ENCODE measurements at regions not wholly inside any gene's neighbourhood (a gene's known extent, or its start where the extent isn't known, plus 50 kb on each side); places are given as distances from the start of the nearest gene placed in this dataset.

GRCh38 chr18:28984731-28985130 lies 807.8 kb upstream of the CDH2 start:
- Mint-ChIP-seq H3K36me3 (no peaks in the 10 kb centered on the region), H3K9me3 (peaks cover 3% of the 10 kb centered on the region), H3K27ac (no peak overlapping the region), H3K4me1 (no peaks in the 10 kb centered on the region), H3K27me3 (no peaks in the 10 kb centered on the region), H3K4me3 (no peak overlapping the region)
- ATAC-seq = no peak

- Mint-ChIP-seq H3K4me3 (no peak overlapping the region), H3K9me3 (peaks cover 7% of the 10 kb centered on the region), H3K4me1 (no peaks in the 10 kb centered on the region), H3K36me3 (no peaks in the 10 kb centered on the region), H3K27ac (no peak overlapping the region), H3K27me3 (no peaks in the 10 kb centered on the region)
- ATAC-seq = no peak
Observed at GRCh38 chr18:28974504-28974903, 797.6 kb upstream of the CDH2 start.

GRCh38 chr18:28973324-28973723 lies 796.4 kb upstream of the CDH2 start:
- Mint-ChIP-seq H3K36me3 (no peaks in the 10 kb centered on the region), H3K27ac (no peak overlapping the region), H3K27me3 (no peaks in the 10 kb centered on the region), H3K4me3 (no peak overlapping the region), H3K4me1 (no peaks in the 10 kb centered on the region), H3K9me3 (peaks cover 7% of the 10 kb centered on the region)
- ATAC-seq = no peak

DNA sequence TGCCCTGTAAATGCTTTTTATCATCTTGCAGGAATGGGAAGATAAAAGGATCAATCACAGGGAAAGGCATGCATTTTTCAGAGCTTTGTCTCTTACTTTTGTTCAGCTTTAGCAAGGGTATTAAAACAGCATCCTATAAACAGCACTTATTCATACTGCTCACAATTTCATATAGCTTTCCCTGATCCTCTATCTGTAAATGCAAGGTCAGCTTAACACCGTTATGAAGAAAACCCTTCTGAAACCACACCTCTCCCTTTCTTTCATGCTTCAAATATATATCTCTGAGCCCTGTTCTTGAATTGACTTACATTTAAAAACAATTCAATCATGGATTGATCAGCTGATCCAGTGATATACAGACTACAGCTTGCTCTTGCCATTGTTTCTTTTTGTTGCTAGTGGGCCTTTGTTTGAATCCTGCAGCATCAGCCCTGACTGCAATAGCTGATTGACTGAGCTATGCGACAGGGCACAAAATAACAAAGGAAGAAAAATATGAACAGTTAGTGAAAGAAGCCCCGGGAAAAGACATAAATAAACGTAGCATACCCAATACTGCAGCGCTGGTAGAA lies 795.5 kb upstream of the CDH2 start:
- no peaks in the 10 kb centered on the region for H3K36me3 Mint-ChIP-seq
- H3K4me3 Mint-ChIP-seq = no peak overlapping the region
- peaks cover 7% of the 10 kb centered on the region for H3K9me3 Mint-ChIP-seq
- ATAC-seq = no peak
- no peaks in the 10 kb centered on the region for H3K27me3 Mint-ChIP-seq
- no peak overlapping the region for H3K27ac Mint-ChIP-seq
- no peaks in the 10 kb centered on the region for H3K4me1 Mint-ChIP-seq

DNA sequence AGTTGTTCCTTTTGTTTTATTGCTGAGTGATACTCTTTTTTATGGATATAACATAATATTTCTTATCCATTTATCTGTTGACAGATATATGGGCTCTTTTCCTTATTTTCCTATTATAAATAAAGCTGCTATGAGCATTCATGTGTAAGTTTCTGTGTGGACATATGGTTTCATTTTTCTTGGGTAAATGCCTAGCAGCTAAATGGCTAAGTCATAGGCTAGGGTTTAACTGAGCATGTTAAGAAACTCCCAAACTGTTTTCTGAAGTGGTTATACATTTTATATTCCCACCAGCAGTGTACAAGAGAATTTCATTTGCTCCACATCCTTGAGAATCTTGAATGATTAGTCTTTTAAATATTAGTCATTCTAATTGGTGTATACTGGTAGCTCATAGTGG lies 786.6 kb upstream of the CDH2 start:
- no peak for ATAC-seq
- no peak overlapping the region for H3K4me3 Mint-ChIP-seq
- no peak overlapping the region for H3K27ac Mint-ChIP-seq
- H3K36me3 Mint-ChIP-seq = no peaks in the 10 kb centered on the region
- no peaks in the 10 kb centered on the region for H3K27me3 Mint-ChIP-seq
- H3K4me1 Mint-ChIP-seq = no peaks in the 10 kb centered on the region
- H3K9me3 Mint-ChIP-seq = peaks cover 3% of the 10 kb centered on the region

GRCh38 chr18:28961669-28962228 lies 784.8 kb upstream of the CDH2 start:
- ATAC-seq = no peak
- Mint-ChIP-seq H3K4me3 (no peak overlapping the region), H3K9me3 (peaks cover 3% of the 10 kb centered on the region), H3K36me3 (no peaks in the 10 kb centered on the region), H3K27ac (no peak overlapping the region), H3K27me3 (no peaks in the 10 kb centered on the region), H3K4me1 (no peaks in the 10 kb centered on the region)

- H3K4me1 Mint-ChIP-seq = no peaks in the 10 kb centered on the region
- no peak overlapping the region for H3K27ac Mint-ChIP-seq
- no peaks in the 10 kb centered on the region for H3K36me3 Mint-ChIP-seq
- H3K9me3 Mint-ChIP-seq = peaks cover 5% of the 10 kb centered on the region
- no peak overlapping the region for H3K4me3 Mint-ChIP-seq
- ATAC-seq = no peak
- no peaks in the 10 kb centered on the region for H3K27me3 Mint-ChIP-seq
Observed at GRCh38 chr18:28960146-28960545, 783.2 kb upstream of the CDH2 start.

DNA sequence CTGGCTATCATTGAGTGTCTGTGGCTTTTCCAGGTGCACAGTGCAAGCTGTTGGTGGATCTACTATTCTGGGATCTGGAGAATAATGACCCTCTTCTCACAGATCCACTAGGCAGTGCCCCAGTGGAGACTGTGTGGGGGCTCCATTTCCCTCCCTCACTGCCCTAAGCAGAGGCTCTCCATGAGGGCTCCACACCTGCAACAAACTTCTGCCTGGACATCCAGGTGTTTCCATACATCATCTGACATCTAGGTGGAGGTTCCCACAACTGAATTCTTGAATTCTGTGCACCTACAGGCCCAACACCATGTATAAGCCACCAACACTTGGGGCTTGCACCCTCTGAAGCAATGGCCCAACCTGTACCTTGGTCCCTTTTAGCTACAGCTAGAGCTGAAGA lies 775.4 kb upstream of the CDH2 start:
- no peaks in the 10 kb centered on the region for H3K36me3 Mint-ChIP-seq
- no peaks in the 10 kb centered on the region for H3K27me3 Mint-ChIP-seq
- peaks cover 2% of the 10 kb centered on the region for H3K9me3 Mint-ChIP-seq
- no peak for ATAC-seq
- H3K27ac Mint-ChIP-seq = no peak overlapping the region
- H3K4me1 Mint-ChIP-seq = no peaks in the 10 kb centered on the region
- no peak overlapping the region for H3K4me3 Mint-ChIP-seq

DNA sequence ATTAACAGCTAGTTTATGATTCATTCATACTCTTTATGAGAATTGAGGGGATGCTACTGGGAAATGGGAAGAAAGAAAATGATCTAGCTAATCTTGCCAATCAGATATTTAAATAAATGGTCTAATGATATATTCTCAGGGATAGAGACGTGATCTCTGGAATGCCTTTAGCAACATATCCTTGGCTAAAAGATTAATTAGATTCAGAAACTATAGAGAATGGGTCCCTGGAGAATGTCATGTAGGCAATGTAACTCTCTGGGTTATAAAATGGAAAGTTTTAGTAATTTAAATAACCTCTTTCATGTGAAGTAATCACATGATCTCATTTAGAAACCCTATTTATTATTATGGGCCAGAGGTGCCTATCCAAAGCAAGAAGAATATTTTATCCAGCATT lies 771.0 kb upstream of the CDH2 start:
- Mint-ChIP-seq H3K27ac (no peak overlapping the region), H3K36me3 (no peaks in the 10 kb centered on the region), H3K4me1 (no peaks in the 10 kb centered on the region), H3K4me3 (no peak overlapping the region), H3K27me3 (no peaks in the 10 kb centered on the region), H3K9me3 (peaks cover 2% of the 10 kb centered on the region)
- ATAC-seq = no peak

DNA sequence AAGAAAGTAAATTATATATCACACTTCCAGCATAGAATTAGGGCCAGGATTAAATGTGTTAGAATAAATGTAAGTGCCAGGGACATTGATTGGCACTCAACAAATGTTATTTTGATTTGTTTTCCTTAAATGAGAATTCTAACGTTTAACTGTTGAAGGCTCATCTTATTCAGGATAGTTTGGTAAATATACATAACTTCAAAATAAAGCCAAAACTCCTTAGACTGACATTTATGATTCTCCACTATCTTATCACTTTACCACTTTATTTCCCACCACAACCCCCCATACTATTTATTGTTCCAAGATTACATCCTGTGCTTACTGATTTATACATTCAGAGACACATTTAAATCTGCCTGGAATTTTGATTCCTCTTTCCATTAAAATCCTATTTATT lies 769.5 kb upstream of the CDH2 start:
- Mint-ChIP-seq H3K36me3 (no peaks in the 10 kb centered on the region), H3K9me3 (peaks cover 2% of the 10 kb centered on the region), H3K4me3 (no peak overlapping the region), H3K27ac (no peak overlapping the region), H3K4me1 (no peaks in the 10 kb centered on the region), H3K27me3 (no peaks in the 10 kb centered on the region)
- ATAC-seq = no peak

- ATAC-seq = no peak
Observed at GRCh38 chr18:28922936-28923335, 746.0 kb upstream of the CDH2 start.

GRCh38 chr18:28916456-28916855 lies 739.5 kb upstream of the CDH2 start:
- H3K4me3 Mint-ChIP-seq = no peak overlapping the region
- H3K27ac Mint-ChIP-seq = no peak overlapping the region
- no peaks in the 10 kb centered on the region for H3K36me3 Mint-ChIP-seq
- H3K9me3 Mint-ChIP-seq = peaks cover 7% of the 10 kb centered on the region
- H3K4me1 Mint-ChIP-seq = no peaks in the 10 kb centered on the region
- ATAC-seq = no peak
- H3K27me3 Mint-ChIP-seq = no peaks in the 10 kb centered on the region

More at GRCh38 chr18:28922936-28923335, 746.0 kb upstream of the CDH2 start:
- Mint-ChIP-seq H3K27ac (no peak overlapping the region), H3K4me1 (no peaks in the 10 kb centered on the region), H3K27me3 (no peaks in the 10 kb centered on the region), H3K36me3 (no peaks in the 10 kb centered on the region), H3K4me3 (no peak overlapping the region), H3K9me3 (peaks cover 9% of the 10 kb centered on the region)

- Mint-ChIP-seq H3K9me3 (peaks cover 9% of the 10 kb centered on the region), H3K27me3 (no peaks in the 10 kb centered on the region), H3K4me1 (no peaks in the 10 kb centered on the region), H3K27ac (no peak overlapping the region), H3K36me3 (no peaks in the 10 kb centered on the region), H3K4me3 (no peak overlapping the region)
- no peak for ATAC-seq
Observed at GRCh38 chr18:28905509-28905908, 728.6 kb upstream of the CDH2 start.

DNA sequence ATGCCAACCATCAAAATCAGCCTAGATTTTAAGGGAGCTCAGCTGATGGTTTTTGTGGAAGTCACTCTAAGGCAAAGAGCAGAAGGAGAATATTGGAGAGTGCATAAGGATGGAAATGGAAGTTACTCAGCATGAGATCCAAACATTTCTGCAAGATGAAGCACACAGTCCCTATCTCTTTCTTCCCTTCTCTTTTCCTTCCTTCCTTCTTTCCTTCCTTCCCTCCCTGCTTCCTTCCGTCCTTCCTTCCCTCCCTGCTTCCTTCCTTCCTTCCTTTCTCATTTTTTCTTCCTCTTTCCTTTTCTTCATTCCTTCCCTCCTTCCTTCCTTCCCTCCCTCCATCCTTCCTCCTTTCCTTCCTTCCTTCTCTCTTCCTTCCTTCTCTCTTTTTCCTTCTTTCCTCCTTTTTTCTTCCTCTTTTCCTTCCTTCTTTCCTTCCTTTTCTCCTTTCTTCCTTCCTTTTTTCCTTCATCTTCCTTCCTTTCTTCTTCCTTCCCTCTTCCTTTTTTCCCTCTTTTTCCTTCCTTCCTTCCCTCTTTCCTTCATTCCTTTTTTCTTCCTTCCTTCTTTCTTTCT lies 727.9 kb upstream of the CDH2 start:
- H3K9me3 Mint-ChIP-seq = peaks cover 9% of the 10 kb centered on the region
- H3K4me1 Mint-ChIP-seq = no peaks in the 10 kb centered on the region
- no peak for ATAC-seq
- no peaks in the 10 kb centered on the region for H3K27me3 Mint-ChIP-seq
- H3K36me3 Mint-ChIP-seq = no peaks in the 10 kb centered on the region
- H3K4me3 Mint-ChIP-seq = no peak overlapping the region
- no peak overlapping the region for H3K27ac Mint-ChIP-seq

- Mint-ChIP-seq H3K9me3 (peaks cover 18% of the 10 kb centered on the region), H3K4me1 (no peaks in the 10 kb centered on the region), H3K4me3 (no peak overlapping the region), H3K27ac (no peak overlapping the region), H3K36me3 (no peaks in the 10 kb centered on the region), H3K27me3 (no peaks in the 10 kb centered on the region)
- no peak for ATAC-seq
Observed at GRCh38 chr18:28903306-28903705, 726.4 kb upstream of the CDH2 start.

GRCh38 chr18:28890791-28891190 lies 713.9 kb upstream of the CDH2 start:
- Mint-ChIP-seq H3K9me3 (peaks cover under 1% of the 10 kb centered on the region), H3K27ac (no peak overlapping the region), H3K36me3 (no peaks in the 10 kb centered on the region), H3K27me3 (no peaks in the 10 kb centered on the region), H3K4me3 (no peak overlapping the region), H3K4me1 (no peaks in the 10 kb centered on the region)
- ATAC-seq = no peak
